IMR-90 (cell line): ENCODE measurements at regions not wholly inside any gene's neighbourhood (a gene's known extent, or its start where the extent isn't known, plus 50 kb on each side); places are given as distances from the start of the nearest gene placed in this dataset.

ENCODE experiments used
- ATAC-seq: fragments of 200-7000 bp; cut with Tn5 transposase; 2 replicates; pipeline ENCODE4 v1.9.1; 2020; ENCODE audit warnings: low read depth, mild to moderate bottlenecking, moderate library complexity
- BruUV-seq: library from RNA; stranded (reverse); fragments of 400-500 nt; replicated peaks from 2 replicates; lab custom pipeline; 2021; lab: Mats Ljungman, UMichigan
- CTCF ChIA-PET: fragments of 300-600 bp; formaldehyde crosslinking; extraction: SDS; loops from one replicate; lab custom pipeline; 2021; ENCODE audit warnings: antibody characterized with exemption; lab: Yijun Ruan, JAX
- POLR2A ChIA-PET: fragments of 300-600 bp; sonication (Branson Sonifier 250); formaldehyde crosslinking; loops from one replicate; lab custom pipeline; 2022; ENCODE audit warnings: antibody characterized with exemption; ENCODE audit not compliant: unreplicated experiment; lab: Charles Lee
- DNase-seq: peaks from one replicate; pipeline ENCODE4 v3.0.0; 2013
- H2AFZ ChIP-seq: replicated peaks from 2 replicates; pipeline ENCODE3; 2013; ENCODE audit warnings: low read length, mild to moderate bottlenecking; ENCODE audit not compliant: poor library complexity
- H2AK5ac ChIP-seq: 2 replicates; pipeline ENCODE4 v1.6.1; 2013; ENCODE audit warnings: low read depth, low read length, inconsistent platforms
- H2AK9ac ChIP-seq: replicated peaks from 2 replicates; pipeline ENCODE3; 2013; ENCODE audit warnings: mild to moderate bottlenecking, low read depth, low read length, moderate library complexity; ENCODE audit not compliant: poor library complexity
- H2BK120ac ChIP-seq: 2 replicates; pipeline ENCODE4 v1.6.1; 2013; ENCODE audit warnings: low read depth, low read length, inconsistent platforms
- H2BK15ac ChIP-seq: 3 replicates; pipeline ENCODE4 v1.6.1; 2013; ENCODE audit warnings: low read depth, low read length, inconsistent platforms
- H2BK20ac ChIP-seq: 2 replicates; pipeline ENCODE4 v1.6.1; 2013; ENCODE audit warnings: low read depth, mild to moderate bottlenecking, inconsistent platforms, low read length, moderate library complexity
- H2BK5ac ChIP-seq: 2 replicates; pipeline ENCODE4 v1.6.1; 2013; ENCODE audit warnings: mild to moderate bottlenecking, low read depth, low read length, inconsistent platforms; ENCODE audit not compliant: poor library complexity, severe bottlenecking
- H3K14ac ChIP-seq: replicated peaks from 2 replicates; pipeline ENCODE4 v1.6.1; 2013; ENCODE audit warnings: low read depth, low read length, inconsistent platforms
- H3K18ac ChIP-seq: 2 replicates; pipeline ENCODE4 v1.6.1; 2013; ENCODE audit warnings: low read depth, low read length, control low read depth
- H3K23ac ChIP-seq: 2 replicates; pipeline ENCODE4 v1.6.1; 2013; ENCODE audit warnings: low read depth, low read length, inconsistent platforms
- H3K27ac ChIP-seq: 2 replicates; pipeline ENCODE4 v1.5.1; 2013; ENCODE audit warnings: mild to moderate bottlenecking, control low read depth, low read length; ENCODE audit not compliant: insufficient read depth
- H3K27me3 ChIP-seq: 2 replicates; pipeline ENCODE4 v1.6.1; 2013; ENCODE audit warnings: low read length; ENCODE audit not compliant: control insufficient read depth, insufficient read depth
- H3K36me3 ChIP-seq: 2 replicates; pipeline ENCODE4 v1.6.1; 2013; ENCODE audit warnings: low read length, mixed read lengths; ENCODE audit not compliant: control insufficient read depth, insufficient read depth
- H3K4ac ChIP-seq: 2 replicates; pipeline ENCODE4 v1.6.1; 2013; ENCODE audit warnings: low read depth, low read length, inconsistent platforms
- H3K4me1 ChIP-seq: 2 replicates; pipeline ENCODE4 v1.6.1; 2013; ENCODE audit warnings: low read length, mixed read lengths; ENCODE audit not compliant: control insufficient read depth, insufficient read depth
- H3K4me2 ChIP-seq: 2 replicates; pipeline ENCODE4 v1.6.1; 2013; ENCODE audit warnings: low read depth, mild to moderate bottlenecking, control low read depth, low read length, moderate library complexity
- H3K4me3 ChIP-seq: 2 replicates; pipeline ENCODE4 v1.5.1; 2013; ENCODE audit warnings: low read depth, mild to moderate bottlenecking, control low read depth, low read length, moderate library complexity; ENCODE audit not compliant: insufficient read depth
- H3K56ac ChIP-seq: 2 replicates; pipeline ENCODE4 v1.6.1; 2013; ENCODE audit warnings: low read length, inconsistent platforms; ENCODE audit not compliant: insufficient read depth; ENCODE audit errors: extremely low read depth
- H3K79me1 ChIP-seq, 2 experiments: 2 replicates each; pipeline ENCODE4 v1.6.1; 2013; ENCODE audit warnings: low read length in 2 of 2, inconsistent platforms in 1 of 2, low read depth in 1 of 2
- H3K9ac ChIP-seq: 2 replicates; pipeline ENCODE4 v1.6.1; 2013; ENCODE audit warnings: low read depth, low read length, control low read depth
- H3K9me1 ChIP-seq: 2 replicates; pipeline ENCODE4 v1.6.1; 2013; ENCODE audit warnings: low read length, inconsistent platforms; ENCODE audit not compliant: insufficient read depth
- H3K9me3 ChIP-seq: 2 replicates; pipeline ENCODE4 v1.6.1; 2013; ENCODE audit warnings: low read length; ENCODE audit not compliant: control insufficient read depth, insufficient read depth
- H4K20me1 ChIP-seq: 2 replicates; pipeline ENCODE4 v1.6.1; 2013; ENCODE audit warnings: low read length, inconsistent platforms; ENCODE audit not compliant: insufficient read depth
- H4K5ac ChIP-seq: 2 replicates; pipeline ENCODE4 v1.6.1; 2013; ENCODE audit warnings: mild to moderate bottlenecking, low read depth, low read length, control low read depth
- H4K8ac ChIP-seq, 2 experiments: 2 replicates each; pipeline ENCODE4 v1.6.1; 2013; ENCODE audit warnings: low read depth in 2 of 2, low read length in 2 of 2, control low read depth in 1 of 2, inconsistent platforms in 1 of 2
- H4K91ac ChIP-seq: 2 replicates; pipeline ENCODE4 v1.6.1; 2013; ENCODE audit warnings: low read depth, low read length, inconsistent platforms; ENCODE audit not compliant: insufficient read depth
- CHD1 ChIP-seq: IDR thresholded peaks from 2 replicates; pipeline ENCODE4 v1.6.1; 2012; ENCODE audit warnings: low read depth, low read length, improper control_type of control experiment
- MAZ ChIP-seq: IDR thresholded peaks from 2 replicates; pipeline ENCODE4 v1.6.1; 2012; ENCODE audit warnings: low read depth, mild to moderate bottlenecking, low read length, improper control_type of control experiment, moderate library complexity, borderline replicate concordance
- NFE2L2 ChIP-seq: fragments of 150-350 bp; IDR thresholded peaks from 2 replicates; pipeline ENCODE4 v1.6.1; 2016; ENCODE audit warnings: low read depth, mild to moderate bottlenecking, low read length
- POLR2A ChIP-seq: IDR thresholded peaks from 2 replicates; pipeline ENCODE4 v1.6.1; 2012; ENCODE audit warnings: mild to moderate bottlenecking, low read depth, low read length
- RAD21 ChIP-seq: IDR thresholded peaks from 2 replicates; pipeline ENCODE4 v1.6.1; 2012; ENCODE audit warnings: low read length, improper control_type of control experiment
- RFX5 ChIP-seq: IDR thresholded peaks from 2 replicates; pipeline ENCODE4 v1.8.0; 2012; ENCODE audit warnings: low read depth, mild to moderate bottlenecking, low read length, moderate library complexity
- SMC3 ChIP-seq: fragments of 150-350 bp; IDR thresholded peaks from 2 replicates; pipeline ENCODE4 v1.6.1; 2016; ENCODE audit warnings: low read depth, mild to moderate bottlenecking, antibody characterized with exemption, low read length, moderate library complexity
- WGBS, 2 experiments: methylation state at CpG; one replicate each; pipeline versions ENCODE4 v1.1.5 to v1.1.7; 2013; ENCODE audit warnings: missing lambda C conversion rate in 2 of 2; ENCODE audit not compliant: insufficient read length in 1 of 2; ENCODE audit errors: extremely low coverage in 2 of 2; 5-methylcytosine and 5-hydroxymethylcytosine counted together
- dilution Hi-C: fragments of 300-500 bp; cut with HindIII; formaldehyde crosslinking; loops from one replicate; pipeline ENCODE4 v1.14.3; 2018; ENCODE audit warnings: low sequenced_read_pairs; ENCODE audit not compliant: unreplicated experiment
- in situ Hi-C: fragments of 300-500 bp; cut with MboI; formaldehyde crosslinking; loops from 3 replicates; pipeline ENCODE4 v1.14.3; 2019; ENCODE audit warnings: low sequenced_read_pairs, inconsistent platforms, mixed read lengths
- intact Hi-C: fragments of 100-400 bp; cut with micrococcal nuclease; formaldehyde crosslinking; loops from 2 replicates; pipeline ENCODE4 v1.10.0; 2022
- TF ChIP-seq, protein P1 (sequence below): fragments of 150-350 bp; IDR thresholded peaks from 2 replicates; pipeline ENCODE4 v1.6.1; 2016; ENCODE audit warnings: low read depth, mild to moderate bottlenecking, low read length, moderate library complexity, borderline replicate concordance
- TF ChIP-seq, protein P2 (sequence below): conservative IDR thresholded peaks from 2 replicates; pipeline ENCODE4 v1.5.1; 2012; ENCODE audit warnings: mild to moderate bottlenecking, low read depth, low read length, improper control_type of control experiment

DNA sequence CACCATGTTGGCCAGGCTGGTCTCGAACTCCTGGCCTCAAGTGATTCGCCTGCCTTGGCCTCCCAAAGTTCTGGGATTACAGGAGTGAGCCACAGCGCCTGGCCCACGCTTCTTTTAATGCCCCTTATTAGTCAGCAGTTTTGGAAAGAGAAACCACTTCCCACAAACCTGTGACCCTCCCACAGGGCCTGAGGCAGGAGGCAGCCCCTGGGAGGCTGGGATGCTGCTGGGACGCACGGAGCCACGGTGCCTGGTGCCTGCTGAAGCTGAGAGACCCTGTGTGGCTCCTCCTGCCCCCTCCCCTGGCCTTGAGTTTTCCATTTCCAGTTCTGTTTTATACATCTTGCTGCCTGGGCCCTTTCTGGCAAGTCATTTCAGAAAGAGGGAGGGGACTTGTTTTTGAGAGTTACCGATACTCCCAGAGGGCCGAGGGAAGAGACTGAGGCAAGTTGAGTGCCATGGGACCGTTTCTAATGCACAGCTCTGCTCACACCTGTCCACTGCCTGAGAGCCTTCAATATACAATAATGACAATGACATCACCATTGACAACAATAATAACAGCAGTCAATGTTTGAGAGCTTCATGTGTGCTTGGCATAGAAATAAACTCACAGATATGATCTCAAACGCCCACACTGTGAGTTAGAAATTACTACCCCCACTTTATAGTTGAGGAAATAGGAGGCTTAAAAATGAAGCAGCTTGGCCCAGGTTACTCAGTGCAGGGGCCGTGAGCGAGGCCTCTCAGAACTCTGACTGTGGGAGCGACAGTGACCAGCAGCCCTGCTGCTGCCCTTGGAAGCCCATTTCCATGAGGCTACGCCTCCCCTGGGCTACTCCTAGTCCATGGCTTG lies 78.1 kb upstream of the YWHAQ start:
- H3K9ac ChIP-seq = no peak overlapping the region
- POLR2A ChIA-PET = no interaction called here
- no peak overlapping the region for H2BK120ac ChIP-seq
- H3K79me1 ChIP-seq = no peaks in the 10 kb centered on the region
- H3K4me2 ChIP-seq = no peak overlapping the region
- no peak overlapping the region for H3K27ac ChIP-seq
- no peaks in the 10 kb centered on the region for H3K27me3 ChIP-seq
- H4K5ac ChIP-seq = no peak overlapping the region
- no peak overlapping the region for H3K23ac ChIP-seq
- no peak overlapping the region for H3K56ac ChIP-seq
- no peak overlapping the region for H3K18ac ChIP-seq
- dilution Hi-C loops = no loop called here
- H3K4me1 ChIP-seq = no peaks in the 10 kb centered on the region
- 93% methylated on average over 3 of the region's 15 CpGs; no CpG with 5 or more reads in 1 of the 2 experiments for WGBS, 2 experiments
- ATAC-seq (no peak), DNase-seq (no peak)
- no peak overlapping the region for H3K4ac ChIP-seq
- no peak for TF ChIP-seq SMC3
- TF ChIP-seq RFX5 = no peak
- no peak for TF ChIP-seq CHD1
- TF ChIP-seq RAD21 = no peak
- TF ChIP-seq, protein P1, sequence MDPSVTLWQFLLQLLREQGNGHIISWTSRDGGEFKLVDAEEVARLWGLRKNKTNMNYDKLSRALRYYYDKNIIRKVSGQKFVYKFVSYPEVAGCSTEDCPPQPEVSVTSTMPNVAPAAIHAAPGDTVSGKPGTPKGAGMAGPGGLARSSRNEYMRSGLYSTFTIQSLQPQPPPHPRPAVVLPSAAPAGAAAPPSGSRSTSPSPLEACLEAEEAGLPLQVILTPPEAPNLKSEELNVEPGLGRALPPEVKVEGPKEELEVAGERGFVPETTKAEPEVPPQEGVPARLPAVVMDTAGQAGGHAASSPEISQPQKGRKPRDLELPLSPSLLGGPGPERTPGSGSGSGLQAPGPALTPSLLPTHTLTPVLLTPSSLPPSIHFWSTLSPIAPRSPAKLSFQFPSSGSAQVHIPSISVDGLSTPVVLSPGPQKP = no peak
- TF ChIP-seq POLR2A = no peak
- no peak for TF ChIP-seq NFE2L2
- TF ChIP-seq, protein P2, sequence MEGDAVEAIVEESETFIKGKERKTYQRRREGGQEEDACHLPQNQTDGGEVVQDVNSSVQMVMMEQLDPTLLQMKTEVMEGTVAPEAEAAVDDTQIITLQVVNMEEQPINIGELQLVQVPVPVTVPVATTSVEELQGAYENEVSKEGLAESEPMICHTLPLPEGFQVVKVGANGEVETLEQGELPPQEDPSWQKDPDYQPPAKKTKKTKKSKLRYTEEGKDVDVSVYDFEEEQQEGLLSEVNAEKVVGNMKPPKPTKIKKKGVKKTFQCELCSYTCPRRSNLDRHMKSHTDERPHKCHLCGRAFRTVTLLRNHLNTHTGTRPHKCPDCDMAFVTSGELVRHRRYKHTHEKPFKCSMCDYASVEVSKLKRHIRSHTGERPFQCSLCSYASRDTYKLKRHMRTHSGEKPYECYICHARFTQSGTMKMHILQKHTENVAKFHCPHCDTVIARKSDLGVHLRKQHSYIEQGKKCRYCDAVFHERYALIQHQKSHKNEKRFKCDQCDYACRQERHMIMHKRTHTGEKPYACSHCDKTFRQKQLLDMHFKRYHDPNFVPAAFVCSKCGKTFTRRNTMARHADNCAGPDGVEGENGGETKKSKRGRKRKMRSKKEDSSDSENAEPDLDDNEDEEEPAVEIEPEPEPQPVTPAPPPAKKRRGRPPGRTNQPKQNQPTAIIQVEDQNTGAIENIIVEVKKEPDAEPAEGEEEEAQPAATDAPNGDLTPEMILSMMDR = no peak
- no peak for TF ChIP-seq MAZ
- no peak overlapping the region for H2AK9ac ChIP-seq
- H3K14ac ChIP-seq = no peak overlapping the region
- H4K8ac ChIP-seq = no peak overlapping the region
- H2BK5ac ChIP-seq = no peak overlapping the region
- 0 out of 2 replicates have a peak, but pooled peaks cover 6% of the 10 kb centered on the region for H3K9me1 ChIP-seq
- intact Hi-C loops = no loop called here
- in situ Hi-C loops = no loop called here
- no peak overlapping the region for H2AFZ ChIP-seq
- no peak overlapping the region for H2AK5ac ChIP-seq
- H4K20me1 ChIP-seq = no peaks in the 10 kb centered on the region
- no peak overlapping the region for H2BK20ac ChIP-seq
- H2BK15ac ChIP-seq = no peak overlapping the region
- H4K91ac ChIP-seq = no peak overlapping the region
- H3K9me3 ChIP-seq = no peaks in the 10 kb centered on the region
- no TSS peak for BruUV-seq
- CTCF ChIA-PET = no interaction called here
- no peaks in the 10 kb centered on the region for H3K36me3 ChIP-seq
- no peak overlapping the region for H3K4me3 ChIP-seq
